ENCODE measurements at regions not wholly inside any gene's neighbourhood (a gene's known extent, or its start where the extent isn't known, plus 50 kb on each side); places are given as distances from the start of the nearest gene placed in this dataset.

DNA sequence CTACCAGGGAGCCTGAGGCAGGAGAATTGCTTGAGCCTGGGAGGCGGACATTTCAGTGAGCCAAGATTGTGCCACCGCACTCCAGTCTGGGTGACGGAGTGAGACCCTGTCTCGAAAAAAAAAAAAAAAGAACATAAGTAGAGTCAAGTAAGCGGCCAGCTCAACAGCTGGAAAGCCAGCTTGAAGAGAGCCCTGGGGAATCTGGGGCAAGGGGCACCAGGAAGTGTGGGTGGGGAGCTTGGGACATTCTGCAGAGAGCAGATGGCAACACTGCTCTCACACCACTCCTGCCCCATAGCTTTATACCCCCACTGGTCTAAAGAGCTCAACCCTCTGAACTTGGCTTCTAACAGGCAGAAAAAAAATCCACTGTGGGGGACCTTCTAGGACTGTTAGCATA, 505.6 kb downstream of the BUD13 start (continued):
- TF ChIP-seq CTCF (IDR thresholded peaks at IDR 0.05; ENCODE audit: low read depth, low read length, missing input control) = no peak
- TF ChIP-seq, protein P1, sequence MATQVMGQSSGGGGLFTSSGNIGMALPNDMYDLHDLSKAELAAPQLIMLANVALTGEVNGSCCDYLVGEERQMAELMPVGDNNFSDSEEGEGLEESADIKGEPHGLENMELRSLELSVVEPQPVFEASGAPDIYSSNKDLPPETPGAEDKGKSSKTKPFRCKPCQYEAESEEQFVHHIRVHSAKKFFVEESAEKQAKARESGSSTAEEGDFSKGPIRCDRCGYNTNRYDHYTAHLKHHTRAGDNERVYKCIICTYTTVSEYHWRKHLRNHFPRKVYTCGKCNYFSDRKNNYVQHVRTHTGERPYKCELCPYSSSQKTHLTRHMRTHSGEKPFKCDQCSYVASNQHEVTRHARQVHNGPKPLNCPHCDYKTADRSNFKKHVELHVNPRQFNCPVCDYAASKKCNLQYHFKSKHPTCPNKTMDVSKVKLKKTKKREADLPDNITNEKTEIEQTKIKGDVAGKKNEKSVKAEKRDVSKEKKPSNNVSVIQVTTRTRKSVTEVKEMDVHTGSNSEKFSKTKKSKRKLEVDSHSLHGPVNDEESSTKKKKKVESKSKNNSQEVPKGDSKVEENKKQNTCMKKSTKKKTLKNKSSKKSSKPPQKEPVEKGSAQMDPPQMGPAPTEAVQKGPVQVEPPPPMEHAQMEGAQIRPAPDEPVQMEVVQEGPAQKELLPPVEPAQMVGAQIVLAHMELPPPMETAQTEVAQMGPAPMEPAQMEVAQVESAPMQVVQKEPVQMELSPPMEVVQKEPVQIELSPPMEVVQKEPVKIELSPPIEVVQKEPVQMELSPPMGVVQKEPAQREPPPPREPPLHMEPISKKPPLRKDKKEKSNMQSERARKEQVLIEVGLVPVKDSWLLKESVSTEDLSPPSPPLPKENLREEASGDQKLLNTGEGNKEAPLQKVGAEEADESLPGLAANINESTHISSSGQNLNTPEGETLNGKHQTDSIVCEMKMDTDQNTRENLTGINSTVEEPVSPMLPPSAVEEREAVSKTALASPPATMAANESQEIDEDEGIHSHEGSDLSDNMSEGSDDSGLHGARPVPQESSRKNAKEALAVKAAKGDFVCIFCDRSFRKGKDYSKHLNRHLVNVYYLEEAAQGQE (IDR thresholded peaks at IDR 0.05) = no peak
- TF ChIP-seq, protein P2, sequence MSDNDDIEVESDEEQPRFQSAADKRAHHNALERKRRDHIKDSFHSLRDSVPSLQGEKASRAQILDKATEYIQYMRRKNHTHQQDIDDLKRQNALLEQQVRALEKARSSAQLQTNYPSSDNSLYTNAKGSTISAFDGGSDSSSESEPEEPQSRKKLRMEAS (IDR thresholded peaks at IDR 0.05) = no peak
- TF ChIP-seq SP1 (IDR thresholded peaks at IDR 0.05) = no peak

DNA sequence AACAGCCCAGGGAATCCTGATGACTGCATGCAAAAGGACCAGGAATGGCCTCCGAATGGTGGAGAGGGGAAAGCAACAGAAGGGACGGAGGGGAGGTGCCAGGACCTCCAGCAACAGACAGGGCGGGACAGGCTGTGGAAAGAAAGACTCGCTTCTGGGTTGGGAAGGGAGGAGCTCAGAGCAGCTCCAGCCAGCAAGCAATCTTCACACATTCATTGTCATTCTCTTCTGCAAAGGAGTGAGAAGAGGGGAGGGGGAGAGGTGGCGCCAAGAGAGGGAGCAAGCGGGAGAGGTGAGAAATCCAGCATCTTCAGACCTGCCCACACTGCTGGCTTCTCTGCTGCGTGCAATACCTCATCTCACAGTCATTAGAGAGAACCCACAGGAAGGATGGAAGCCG, 509.0 kb downstream of the BUD13 start:
- H3K27ac ChIP-seq (ENCODE audit: low read depth in 1 of 2, low read length in 2 of 2) = no peak overlapping the region
- no peaks in the 10 kb centered on the region for H3K9me3 ChIP-seq (ENCODE audit: control insufficient read depth in 4 of 4, low read length in 3 of 4)
- 44% methylated on average over 8 of the region's 8 CpGs for WGBS
- no peak overlapping the region for H3K4me3 ChIP-seq (ENCODE audit: low read depth in 1 of 3, low read length in 3 of 3)
- no peaks in the 10 kb centered on the region for H3K4me1 ChIP-seq (ENCODE audit: control insufficient read depth in 4 of 4, insufficient read depth in 4 of 4, low read length in 3 of 4)
- H3K36me3 ChIP-seq (ENCODE audit: control insufficient read depth in 4 of 4, insufficient read depth in 3 of 4, low read depth in 1 of 4, low read length in 3 of 4) = no peaks in the 10 kb centered on the region
- no peak for DNase-seq (ENCODE audit: low spot score)
- H3K27me3 ChIP-seq (ENCODE audit: control insufficient read depth in 4 of 4, insufficient read depth in 4 of 4, low read length in 3 of 4) = peaks cover 0 to 2% (median 0%) of the 10 kb centered on the region in 4 donors
- no peak for TF ChIP-seq TAF1 (conservative IDR thresholded peaks at IDR 0.05)
- no peak for TF ChIP-seq YY1 (IDR thresholded peaks at IDR 0.05)
- TF ChIP-seq, protein P1 (IDR thresholded peaks at IDR 0.05) = no peak
- TF ChIP-seq FOXA1 (IDR thresholded peaks at IDR 0.05) = no peak
- TF ChIP-seq, protein P2 (IDR thresholded peaks at IDR 0.05) = no peak
- TF ChIP-seq GABPA (IDR thresholded peaks at IDR 0.05 in 1 of 2, conservative IDR thresholded peaks at IDR 0.05 in 1 of 2) = no peak
- no peak for TF ChIP-seq SP1 (IDR thresholded peaks at IDR 0.05)
- no peak for TF ChIP-seq NR2F2 (IDR thresholded peaks at IDR 0.05)
- TF ChIP-seq CTCF (IDR thresholded peaks at IDR 0.05; ENCODE audit: low read depth, low read length, missing input control) = no peak
- TF ChIP-seq EGR1 (IDR thresholded peaks at IDR 0.05; ENCODE audit: low read depth in 2 of 2) = no peak
- no peak for TF ChIP-seq HNF4G (IDR thresholded peaks at IDR 0.05)
- no peak for TF ChIP-seq HNF4A (conservative IDR thresholded peaks at IDR 0.05)
- no peak for TF ChIP-seq ZBTB33 (IDR thresholded peaks at IDR 0.05)
- TF ChIP-seq, protein P3, sequence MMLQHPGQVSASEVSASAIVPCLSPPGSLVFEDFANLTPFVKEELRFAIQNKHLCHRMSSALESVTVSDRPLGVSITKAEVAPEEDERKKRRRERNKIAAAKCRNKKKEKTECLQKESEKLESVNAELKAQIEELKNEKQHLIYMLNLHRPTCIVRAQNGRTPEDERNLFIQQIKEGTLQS (IDR thresholded peaks at IDR 0.05) = no peak
- TF ChIP-seq RXRA (IDR thresholded peaks at IDR 0.05) = no peak
- TF ChIP-seq FOXA2 (IDR thresholded peaks at IDR 0.05) = no peak
- TF ChIP-seq RAD21 (IDR thresholded peaks at IDR 0.05) = no peak
- no peak for TF ChIP-seq JUND (IDR thresholded peaks at IDR 0.05)
- H3K9ac ChIP-seq (ENCODE audit: low read depth in 1 of 2, low read length in 2 of 2) = no peak overlapping the region
